Daoy (cell line): ENCODE measurements at regions not wholly inside any gene's neighbourhood (a gene's known extent, or its start where the extent isn't known, plus 50 kb on each side); places are given as distances from the start of the nearest gene placed in this dataset.

Experiments used
- DNase-seq: peaks from one replicate; pipeline ENCODE4 v3.0.0-alpha.2; 2015; ENCODE audit warnings: low read depth

DNA sequence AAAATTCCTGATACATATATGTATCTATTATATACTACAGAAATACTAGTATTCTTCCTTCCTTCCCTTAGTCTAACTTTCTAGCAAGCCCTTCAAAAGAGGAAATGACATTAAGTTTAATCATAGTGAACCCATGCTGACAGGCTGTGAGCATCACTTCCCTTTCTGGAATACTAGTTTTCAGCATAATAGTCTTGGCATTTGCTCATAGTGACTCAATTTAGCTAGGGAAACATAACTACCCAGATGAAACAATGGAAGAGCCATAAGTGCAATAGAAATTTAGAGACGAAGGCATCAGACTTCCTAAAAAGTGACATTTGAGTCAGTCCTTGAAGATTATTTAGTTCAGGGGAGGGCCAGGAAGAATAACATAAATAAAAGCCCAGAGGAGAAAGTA lies 184.5 kb upstream of the CRY1 start:
- peak; percentile 55 for DNase-seq

DNA sequence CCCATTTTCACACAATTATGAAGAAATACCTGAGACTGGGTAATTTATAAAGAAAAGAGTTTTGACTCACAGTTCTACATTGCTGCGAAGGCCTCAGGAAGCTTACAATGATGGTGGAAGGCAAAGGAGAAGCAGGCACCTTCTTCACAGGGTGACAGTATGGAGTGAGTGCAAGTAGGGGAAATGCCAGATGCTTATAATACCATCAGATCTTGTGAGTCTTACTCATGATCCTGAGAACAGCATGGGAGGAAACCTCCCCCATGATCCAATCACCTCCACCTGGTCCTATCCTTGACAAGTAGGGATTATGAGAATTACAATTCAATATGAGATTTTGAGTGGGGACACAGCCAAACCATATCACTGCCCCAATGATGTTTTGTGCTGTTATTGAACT lies 189.3 kb upstream of the CRY1 start:
- no peak for DNase-seq

DNA sequence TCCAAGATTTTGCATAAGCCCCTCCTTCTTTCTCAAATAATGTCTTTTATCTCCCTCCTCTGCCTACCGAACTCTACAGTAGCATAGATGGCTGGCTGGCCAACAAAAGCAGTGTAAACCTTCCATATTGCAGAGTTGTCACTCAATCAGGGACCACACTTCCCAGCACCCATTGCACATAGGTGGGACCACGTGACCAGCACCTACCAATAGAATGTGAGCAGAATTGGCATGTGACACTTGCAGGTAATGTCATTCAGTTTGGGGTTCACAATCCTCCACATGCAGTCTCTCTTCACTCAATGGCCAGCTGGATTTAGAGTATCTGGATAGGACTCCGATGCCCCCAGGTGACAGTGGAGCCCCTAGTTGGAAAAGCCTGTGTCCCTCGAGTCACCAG lies 190.3 kb upstream of the CRY1 start:
- no peak for DNase-seq

DNA sequence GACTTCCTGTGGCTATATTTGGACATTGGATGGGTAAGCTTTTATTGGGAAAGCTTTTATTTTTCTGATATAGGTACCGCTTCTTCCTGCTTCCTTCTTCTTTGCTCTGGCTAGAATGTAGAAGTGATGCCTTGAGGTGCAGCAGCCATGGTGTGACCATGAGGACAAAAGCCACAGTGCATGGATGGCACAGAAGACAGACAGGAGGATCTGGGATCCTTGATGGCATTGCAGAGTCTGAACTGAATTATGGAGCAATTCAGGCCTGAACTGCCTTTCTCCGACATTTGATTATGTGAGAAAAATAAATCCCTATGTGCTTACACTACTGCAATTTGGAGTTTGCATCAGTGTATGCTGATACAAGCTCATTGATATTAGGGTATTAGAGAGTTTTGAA lies 191.3 kb upstream of the CRY1 start:
- DNase-seq, result no peak

DNA sequence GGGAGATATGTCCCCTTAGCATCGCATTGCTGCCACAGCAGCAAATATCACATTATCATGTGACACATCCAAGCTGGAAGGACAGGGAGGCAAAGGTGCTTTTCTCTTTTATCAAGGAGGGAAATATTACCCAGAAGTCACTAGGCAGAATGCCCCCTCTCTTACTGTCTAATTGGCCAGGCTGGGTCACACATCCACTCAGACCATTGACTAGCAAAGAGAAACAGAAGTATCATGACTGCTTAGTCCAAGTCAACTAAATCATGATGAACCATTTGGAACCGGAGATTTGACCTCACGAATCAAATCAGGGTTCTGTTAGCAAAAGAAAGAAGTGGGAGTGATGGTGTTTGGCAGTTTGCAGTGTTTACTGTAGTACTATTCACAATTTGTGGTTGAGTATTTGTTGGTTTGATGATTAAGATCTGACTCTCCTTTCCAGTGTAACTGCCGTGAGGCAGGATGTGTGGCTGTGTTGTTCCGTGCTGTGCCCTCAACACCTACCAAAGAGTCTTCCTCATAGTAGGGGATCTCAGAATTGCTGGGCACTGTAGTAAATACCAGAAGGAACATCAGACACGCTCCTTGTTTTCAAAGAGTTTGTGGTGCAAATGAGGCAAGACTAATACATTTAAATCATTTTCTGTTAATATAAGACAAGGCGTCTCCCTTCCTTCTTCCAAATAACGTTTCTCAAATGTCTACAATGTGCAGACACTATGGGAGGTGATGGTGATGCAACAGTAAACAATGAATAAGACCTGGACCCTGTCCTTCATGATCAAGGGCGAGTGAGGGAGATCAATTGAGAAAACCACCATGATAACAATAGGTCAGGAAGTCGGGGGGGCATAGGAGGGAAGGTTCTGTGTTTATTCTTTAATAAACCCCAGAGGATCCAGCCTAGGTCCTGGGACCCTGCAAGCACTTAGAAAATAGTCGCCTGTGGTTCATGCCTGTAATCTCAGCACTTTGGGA lies 194.4 kb upstream of the CRY1 start:
- peak; percentile 48 for DNase-seq

DNA sequence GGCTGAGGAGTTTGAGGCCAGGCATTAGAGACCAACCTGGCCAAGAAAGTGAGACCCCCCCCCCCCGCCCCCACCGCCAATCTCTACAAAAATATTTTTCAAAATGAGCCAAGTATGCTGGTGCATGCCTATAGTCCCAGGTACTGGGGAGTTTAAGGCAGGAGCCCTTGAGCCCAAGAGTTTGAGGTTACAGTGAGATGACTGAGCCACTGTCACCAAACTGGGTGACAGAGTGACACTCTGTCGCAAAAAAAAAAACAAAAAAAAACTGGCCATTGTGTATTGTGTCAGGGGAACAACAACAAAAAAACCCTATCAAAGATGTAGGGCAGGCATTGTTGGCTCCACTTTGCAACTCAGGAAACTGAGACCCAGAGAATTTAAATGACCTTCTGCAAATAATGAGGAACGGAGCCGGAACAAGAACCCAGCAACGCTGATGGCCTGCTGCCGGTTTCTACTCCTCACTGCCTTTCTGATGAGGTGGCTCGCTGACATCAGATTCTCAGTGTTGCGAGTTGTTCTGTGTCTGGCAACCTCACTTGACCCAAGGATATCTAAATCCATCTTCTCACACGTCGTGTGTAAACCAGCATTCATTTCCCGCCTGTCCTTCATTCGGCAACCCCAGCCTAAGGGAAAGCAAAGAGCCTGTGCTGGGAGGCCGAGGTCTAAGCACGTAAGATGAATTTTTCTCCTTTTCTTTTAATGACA lies 195.2 kb upstream of the CRY1 start:
- no peak for DNase-seq

DNA sequence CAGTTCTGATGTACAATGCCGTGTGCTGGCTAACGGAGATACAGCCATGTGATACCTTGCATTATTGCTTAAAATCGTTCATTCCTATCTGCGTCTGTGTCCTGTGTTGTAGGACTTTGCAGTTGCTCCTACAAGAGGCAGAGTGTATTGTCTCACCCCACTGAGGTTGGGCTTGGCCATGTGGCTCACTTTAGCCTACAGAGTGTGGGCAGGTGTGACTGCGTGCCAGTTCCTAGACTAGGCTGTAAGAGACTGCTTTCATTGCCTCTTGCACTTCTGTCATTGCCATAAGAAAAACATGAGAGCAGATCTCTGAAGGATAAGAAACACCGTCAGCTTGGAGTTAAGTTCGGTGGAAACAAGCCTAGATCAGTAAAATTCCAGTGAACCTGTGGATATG lies 197.7 kb upstream of the CRY1 start:
- DNase-seq, result no peak

DNA sequence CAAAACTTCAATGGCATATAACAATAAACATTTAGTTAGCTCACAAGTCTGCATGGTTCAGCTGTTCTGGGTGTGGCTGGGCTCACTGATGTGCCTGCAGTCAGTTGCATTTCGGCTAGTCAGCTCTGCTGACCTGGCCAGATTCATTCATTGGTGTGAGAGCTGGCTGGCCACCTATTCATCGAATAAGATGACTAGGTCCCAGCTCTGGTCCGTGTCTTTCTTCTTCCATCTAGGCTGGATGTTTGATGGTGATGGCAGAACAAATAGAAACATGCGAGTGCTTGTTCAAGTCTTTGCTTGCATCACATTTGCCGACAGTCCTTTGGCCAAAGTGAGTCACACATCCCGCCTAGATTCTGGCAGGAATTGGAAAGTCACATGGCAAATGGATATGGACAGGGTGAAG lies 203.3 kb upstream of the CRY1 start:
- peak; percentile 81 for DNase-seq

DNA sequence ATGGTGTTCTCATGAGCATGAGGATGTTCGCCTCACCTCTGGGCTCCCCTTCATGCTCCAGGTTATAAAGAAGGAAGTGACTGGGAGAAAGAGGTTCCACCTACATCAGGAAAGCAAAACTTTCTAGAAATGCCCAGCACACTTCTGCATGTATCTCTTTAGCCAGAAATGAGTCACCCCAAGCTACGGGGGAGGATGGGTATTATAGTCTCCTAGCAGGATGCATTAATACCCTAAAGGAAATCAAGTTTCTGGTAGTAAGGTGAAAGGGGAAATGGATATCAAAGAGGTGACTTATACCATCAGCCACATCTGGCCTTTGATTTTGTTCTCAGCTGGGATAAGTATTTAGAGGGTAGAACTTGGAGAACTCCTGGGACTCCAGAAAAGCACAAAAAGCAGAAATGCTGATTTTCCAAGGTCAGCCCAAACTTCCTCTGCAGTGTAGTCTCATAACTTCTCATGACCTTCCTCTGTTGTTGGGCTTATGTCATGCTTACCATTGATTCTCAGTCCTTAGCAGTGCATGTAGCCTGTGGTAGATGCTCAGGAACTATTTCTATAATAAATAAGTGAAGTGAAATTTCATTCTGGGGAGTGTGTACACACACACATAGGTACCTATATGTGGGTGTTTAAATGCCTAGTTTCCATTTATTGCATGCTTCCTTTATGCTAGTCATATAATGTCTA lies 209.4 kb upstream of the CRY1 start:
- peak; percentile 21 for DNase-seq

DNA sequence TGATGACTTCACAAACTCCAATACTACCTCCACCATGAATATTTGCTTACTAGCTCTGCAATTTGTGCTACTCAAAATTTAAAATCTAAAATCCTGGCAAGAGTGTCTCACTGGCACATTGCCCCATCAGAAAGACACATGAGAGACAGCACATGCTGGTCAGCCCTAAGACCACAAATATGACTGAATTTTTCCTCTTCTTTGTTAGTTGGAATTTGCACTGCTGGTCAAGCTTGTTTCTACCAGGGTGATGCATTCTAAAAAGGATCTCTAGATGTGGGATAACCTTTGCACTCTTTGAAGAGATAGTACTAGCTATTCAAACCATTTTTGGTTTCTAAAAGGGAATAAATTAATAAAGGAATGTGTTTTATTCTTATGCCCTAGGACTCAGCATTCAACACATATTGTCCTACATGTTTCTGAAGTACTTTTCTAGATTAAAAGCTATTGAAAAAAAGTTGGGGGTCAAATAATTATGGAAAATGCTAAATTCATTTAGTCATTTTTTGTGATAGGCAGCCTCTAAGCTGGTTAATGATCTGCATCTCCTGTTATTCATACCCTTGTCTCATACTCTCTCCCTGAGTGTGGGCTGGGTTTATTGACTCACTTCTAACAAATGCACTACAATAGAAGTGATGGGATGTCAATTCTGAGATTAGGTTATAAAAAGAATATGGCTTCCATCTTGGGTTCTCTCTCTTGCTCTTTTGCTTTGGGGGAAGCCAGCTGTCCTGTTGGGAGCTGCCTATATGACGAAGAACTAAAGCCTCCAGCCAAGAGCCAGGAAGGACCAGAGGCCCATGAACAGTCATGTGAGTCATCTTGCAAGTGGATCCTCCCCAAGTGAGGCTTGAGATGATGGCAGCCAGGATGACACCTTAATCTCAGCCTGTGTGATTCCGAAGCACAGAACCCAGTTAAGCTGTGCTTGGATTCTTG lies 211.5 kb upstream of the CRY1 start:
- peak; percentile 45 for DNase-seq

DNA sequence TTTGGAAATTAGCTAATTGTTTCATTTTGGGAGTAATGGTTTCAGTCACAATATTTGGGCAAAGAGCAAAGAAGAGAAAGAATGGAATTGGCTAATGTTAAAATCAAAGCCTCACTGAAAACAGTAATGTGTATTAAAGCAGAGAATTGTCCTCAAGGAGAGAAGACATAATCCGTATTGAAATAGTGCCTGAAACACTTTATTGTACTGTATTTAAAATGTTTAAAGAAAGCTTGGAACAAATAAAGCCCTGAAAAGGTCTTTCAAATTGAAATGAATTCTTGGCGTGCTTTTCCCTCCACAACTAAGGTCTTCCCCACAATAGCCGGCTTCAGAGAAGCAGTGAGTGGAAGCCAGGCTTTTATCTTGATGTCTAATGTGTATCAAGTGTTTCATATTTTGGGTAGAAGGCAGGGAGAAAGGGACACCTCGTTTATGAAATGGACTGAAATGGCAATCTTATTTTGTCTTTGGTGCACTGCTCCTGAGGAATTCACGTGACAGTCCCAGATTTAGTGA lies 212.9 kb upstream of the CRY1 start:
- DNase-seq, result no peak

DNA sequence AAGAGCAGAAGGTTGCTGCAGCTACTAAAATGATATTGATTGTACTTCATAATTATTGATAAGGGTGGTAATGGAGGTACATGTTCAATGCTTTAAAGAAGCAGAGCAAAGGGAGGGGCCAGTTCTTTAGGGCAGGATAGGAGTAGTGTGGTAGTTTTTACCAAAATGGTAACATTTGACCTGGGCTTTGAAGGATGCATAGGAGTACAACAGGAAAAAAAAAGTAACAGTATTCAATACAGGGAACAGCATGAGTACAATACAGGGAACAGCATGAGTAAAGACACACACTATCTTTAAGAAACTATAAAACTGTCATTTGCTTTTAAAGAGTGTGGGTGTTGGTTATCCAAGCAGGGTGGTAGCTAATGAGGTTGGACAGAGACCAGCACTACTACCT lies 215.0 kb upstream of the CRY1 start:
- no peak for DNase-seq

DNA sequence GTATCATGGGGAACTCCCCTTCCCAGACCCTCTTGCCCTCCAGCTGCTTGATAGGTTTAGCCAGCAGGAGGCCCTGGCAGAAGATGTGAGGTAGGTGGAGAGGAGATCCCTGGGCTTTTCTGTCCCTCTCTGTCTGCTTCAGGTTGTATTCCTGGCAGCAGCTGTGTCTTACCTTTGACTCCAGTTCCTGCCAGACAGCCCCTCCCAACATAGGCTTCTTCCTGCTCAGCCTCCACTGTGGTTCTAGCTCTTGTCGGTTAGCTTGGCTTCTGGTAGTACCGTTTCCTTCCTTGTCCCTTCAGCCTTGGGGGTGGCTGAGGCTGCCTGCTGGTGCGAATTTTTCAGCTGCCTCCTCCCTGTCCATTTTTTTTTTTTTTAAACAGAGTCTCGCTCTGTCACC lies 215.7 kb upstream of the CRY1 start:
- DNase-seq, result no peak

DNA sequence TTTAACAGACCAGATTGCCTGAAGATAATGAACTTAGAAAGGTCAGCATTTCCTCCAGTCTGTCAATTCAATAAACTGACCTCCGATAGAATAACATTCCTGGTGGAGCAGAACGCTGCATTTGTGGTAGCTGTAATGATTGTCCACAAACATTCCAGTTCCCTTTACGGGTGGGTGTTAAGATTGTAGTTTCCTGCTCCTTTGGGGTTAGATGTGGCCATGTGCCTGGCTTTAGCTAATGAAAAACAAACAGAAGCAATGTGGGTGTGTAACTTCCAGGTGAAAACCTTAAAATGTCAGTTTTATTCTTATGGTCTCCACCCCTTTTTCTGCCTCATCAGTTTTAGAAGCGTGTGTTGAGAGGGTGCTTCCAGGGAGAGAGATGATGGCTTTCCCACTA lies 217.3 kb upstream of the CRY1 start:
- no peak for DNase-seq

DNA sequence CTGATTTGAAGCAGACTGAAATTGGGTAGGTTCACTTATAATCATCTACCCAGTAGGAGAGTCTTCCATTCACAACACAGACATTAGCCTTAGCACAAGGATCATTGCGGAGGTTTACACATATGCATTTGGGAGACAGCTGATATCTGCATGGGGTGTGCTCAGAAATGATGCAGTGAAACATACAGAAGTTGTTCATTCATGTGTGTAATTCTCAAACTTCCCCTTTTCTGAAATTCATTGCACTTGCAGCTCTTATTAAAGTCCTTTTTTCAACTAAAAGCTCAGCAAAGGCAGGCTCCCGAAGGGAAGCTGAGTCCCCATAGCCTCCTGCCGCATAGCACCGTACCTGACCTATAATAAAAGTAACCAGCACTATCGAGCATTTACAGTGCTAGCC lies 218.3 kb upstream of the CRY1 start:
- no peak for DNase-seq

DNA sequence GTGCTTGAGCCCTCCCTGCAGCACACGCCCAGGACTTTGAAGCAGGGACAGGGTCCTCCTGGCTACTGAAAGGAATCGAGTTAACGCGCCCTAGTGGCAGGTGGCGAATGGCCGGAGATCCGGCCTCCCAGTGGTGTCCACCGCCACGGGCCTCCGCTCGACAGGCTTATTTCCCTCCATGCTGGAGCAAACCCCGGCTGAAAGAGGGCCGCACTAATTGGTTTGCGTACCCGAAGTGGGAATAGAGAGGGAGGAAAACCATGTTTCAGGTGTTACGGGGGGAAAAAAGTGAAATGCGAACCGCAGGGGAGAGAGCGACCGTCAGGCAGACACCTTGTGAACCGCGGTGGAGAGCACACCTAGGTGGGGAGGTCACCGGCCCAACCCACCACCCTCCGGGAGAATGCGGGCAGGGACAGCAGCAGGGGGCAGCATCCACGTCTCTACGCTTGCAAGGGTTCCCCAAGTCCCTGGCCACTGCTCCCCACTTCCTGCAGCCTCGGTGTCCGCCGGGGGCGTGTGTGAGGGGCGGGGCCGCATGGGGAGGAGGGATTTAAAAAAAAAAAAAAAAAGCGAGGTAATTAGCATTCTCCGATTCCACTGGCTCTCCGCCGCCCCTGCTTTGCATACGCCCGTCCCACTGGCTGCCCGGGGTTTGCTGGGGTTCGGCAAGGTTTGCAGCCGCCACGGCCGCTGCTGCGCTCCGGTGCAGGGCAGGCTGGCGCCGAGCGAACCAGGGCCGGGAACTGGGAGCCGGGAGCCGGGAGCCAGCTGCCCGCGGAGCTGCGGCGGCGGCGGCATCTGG lies 224.6 kb upstream of the CRY1 start:
- peak; percentile 97 for DNase-seq

DNA sequence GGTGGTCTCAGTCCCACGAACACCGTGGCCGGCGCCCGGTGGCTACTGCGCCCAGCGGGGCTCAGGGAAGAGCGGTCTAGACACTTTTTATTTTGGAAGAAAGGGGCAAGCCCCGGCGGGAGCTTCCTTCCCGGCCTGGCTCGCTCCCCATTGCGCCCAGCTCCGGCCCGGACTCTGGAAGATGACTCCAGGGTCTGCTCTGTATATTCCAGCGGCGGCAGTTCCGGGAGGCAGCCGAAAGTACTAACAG lies 225.1 kb upstream of the CRY1 start:
- DNase-seq, result no peak

DNA sequence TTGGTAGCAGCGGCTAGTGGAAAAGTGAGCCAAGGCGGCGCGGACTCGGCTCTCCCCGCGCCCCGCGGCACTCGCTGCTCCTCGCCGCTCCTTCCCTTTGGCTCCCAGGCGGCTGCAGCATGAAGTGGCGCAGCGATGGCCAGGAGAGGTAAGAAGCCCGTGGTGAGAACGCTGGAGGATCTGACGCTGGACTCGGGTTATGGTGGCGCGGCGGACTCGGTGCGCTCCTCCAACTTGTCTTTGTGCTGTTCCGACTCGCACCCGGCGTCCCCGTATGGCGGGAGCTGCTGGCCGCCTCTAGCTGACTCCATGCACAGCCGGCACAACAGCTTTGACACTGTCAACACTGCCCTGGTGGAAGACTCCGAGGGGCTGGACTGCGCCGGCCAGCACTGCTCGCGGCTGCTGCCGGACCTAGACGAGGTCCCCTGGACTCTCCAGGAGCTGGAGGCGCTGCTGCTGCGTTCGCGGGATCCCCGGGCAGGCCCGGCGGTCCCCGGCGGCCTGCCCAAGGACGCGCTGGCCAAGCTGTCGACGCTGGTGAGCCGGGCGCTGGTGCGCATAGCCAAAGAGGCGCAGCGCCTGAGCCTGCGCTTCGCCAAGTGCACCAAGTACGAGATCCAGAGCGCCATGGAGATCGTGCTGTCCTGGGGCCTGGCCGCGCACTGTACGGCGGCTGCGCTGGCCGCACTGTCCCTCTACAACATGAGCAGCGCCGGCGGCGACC lies 225.6 kb upstream of the CRY1 start:
- peak; percentile 69 for DNase-seq

DNA sequence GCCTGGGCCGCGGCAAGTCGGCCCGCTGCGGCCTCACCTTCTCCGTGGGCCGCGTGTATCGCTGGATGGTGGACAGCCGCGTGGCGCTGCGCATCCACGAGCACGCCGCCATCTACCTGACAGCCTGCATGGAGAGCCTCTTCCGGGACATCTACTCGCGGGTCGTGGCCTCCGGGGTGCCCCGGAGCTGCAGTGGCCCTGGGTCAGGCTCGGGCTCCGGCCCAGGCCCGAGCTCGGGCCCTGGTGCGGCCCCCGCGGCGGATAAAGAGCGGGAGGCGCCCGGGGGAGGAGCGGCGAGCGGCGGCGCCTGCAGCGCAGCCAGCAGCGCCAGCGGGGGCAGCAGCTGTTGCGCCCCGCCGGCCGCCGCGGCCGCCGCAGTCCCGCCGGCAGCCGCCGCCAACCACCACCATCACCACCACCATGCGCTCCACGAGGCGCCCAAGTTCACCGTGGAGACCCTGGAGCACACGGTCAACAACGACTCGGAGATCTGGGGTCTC lies 226.2 kb upstream of the CRY1 start:
- DNase-seq, result no peak
